GM23338 (cell line): ENCODE measurements at regions not wholly inside any gene's neighbourhood (a gene's known extent, or its start where the extent isn't known, plus 50 kb on each side); places are given as distances from the start of the nearest gene placed in this dataset.

Source experiments
- ATAC-seq: fragments of 200-7000 bp; cut with Tn5 transposase; 3 replicates; pipeline ENCODE4 v1.9.1; 2020
- DNase-seq: peaks from one replicate; pipeline ENCODE4 v3.0.0-alpha.2; 2015; ENCODE audit warnings: low spot score
- H2AFZ ChIP-seq: fragments of 200-600 bp; sonication (generic); 2 replicates; pipeline ENCODE4 v1.8.0; 2016; ENCODE audit warnings: antibody characterized with exemption, mild to moderate bottlenecking, moderate library complexity
- H3F3A ChIP-seq: fragments of 200-600 bp; sonication (generic); replicated peaks from 2 replicates; pipeline ENCODE4 v1.8.0; 2017; ENCODE audit warnings: antibody characterized with exemption, mixed run types, low read depth
- H3K27ac ChIP-seq: fragments of 200-600 bp; sonication (generic); 2 replicates; pipeline ENCODE4 v1.6.1; 2016; ENCODE audit warnings: low read depth
- H3K27me3 ChIP-seq: fragments of 200-600 bp; sonication (generic); 2 replicates; pipeline ENCODE4 v1.8.0; 2016; ENCODE audit warnings: mild to moderate bottlenecking, mixed run types, moderate library complexity; ENCODE audit not compliant: insufficient read depth
- H3K36me3 ChIP-seq: fragments of 200-600 bp; sonication (generic); 2 replicates; pipeline ENCODE4 v1.8.0; 2016; ENCODE audit warnings: mild to moderate bottlenecking; ENCODE audit not compliant: insufficient read depth
- H3K4me1 ChIP-seq: fragments of 200-600 bp; sonication (generic); 2 replicates; pipeline ENCODE4 v1.8.0; 2016; ENCODE audit warnings: mild to moderate bottlenecking, moderate library complexity; ENCODE audit not compliant: insufficient read depth
- H3K4me2 ChIP-seq: fragments of 200-600 bp; sonication (generic); 2 replicates; pipeline ENCODE4 v1.7.1; 2017; ENCODE audit warnings: mixed run types
- H3K4me3 ChIP-seq: fragments of 200-600 bp; sonication (generic); 2 replicates; pipeline ENCODE4 v1.6.1; 2016; ENCODE audit warnings: mixed run types
- H3K79me2 ChIP-seq: fragments of 200-600 bp; sonication (generic); replicated peaks from 2 replicates; pipeline ENCODE4 v1.8.0; 2017; ENCODE audit warnings: mild to moderate bottlenecking; ENCODE audit not compliant: insufficient read depth
- H3K9me2 ChIP-seq: fragments of 200-600 bp; sonication (generic); 2 replicates; pipeline ENCODE4 v1.8.0; 2017; ENCODE audit not compliant: insufficient read depth
- H4K20me1 ChIP-seq: fragments of 200-600 bp; sonication (generic); replicated peaks from 2 replicates; pipeline ENCODE4 v1.8.0; 2017; ENCODE audit warnings: mild to moderate bottlenecking; ENCODE audit not compliant: insufficient read depth
- H3K27ac Mint-ChIP-seq: 2 replicates; pipeline ENCODE4 v1.8.0; 2020; ENCODE audit warnings: inconsistent platforms, mild to moderate bottlenecking, moderate library complexity, mixed read lengths
- H3K27me3 Mint-ChIP-seq: 3 replicates; pipeline ENCODE4 v1.8.0; 2022; ENCODE audit warnings: low read depth, mild to moderate bottlenecking, moderate library complexity, mixed read lengths, inconsistent platforms; ENCODE audit not compliant: insufficient read depth, poor library complexity
- H3K36me3 Mint-ChIP-seq: 3 replicates; pipeline ENCODE4 v1.8.0; 2021; ENCODE audit warnings: low read depth, mild to moderate bottlenecking, inconsistent platforms, moderate library complexity, mixed read lengths
- H3K4me1 Mint-ChIP-seq: 3 replicates; pipeline ENCODE4 v1.8.0; 2020; ENCODE audit warnings: mild to moderate bottlenecking, inconsistent platforms, mixed read lengths
- H3K4me3 Mint-ChIP-seq: 3 replicates; pipeline ENCODE4 v1.8.0; 2021; ENCODE audit warnings: moderate library complexity, mild to moderate bottlenecking, inconsistent platforms, mixed read lengths
- H3K9me3 Mint-ChIP-seq: 3 replicates; pipeline ENCODE4 v1.8.0; 2020; ENCODE audit warnings: moderate library complexity, mild to moderate bottlenecking, inconsistent platforms, mixed read lengths
- CREB1 ChIP-seq: fragments of 250-450 bp; sonication (Bioruptor Pico); IDR thresholded peaks from 2 replicates; pipeline ENCODE4 v1.5.0; 2020; ENCODE audit warnings: low read depth, mild to moderate bottlenecking, moderate library complexity
- EZH2 ChIP-seq: fragments of 200-600 bp; sonication (generic); IDR thresholded peaks from one replicate; pipeline ENCODE4 v1.8.0; 2017; ENCODE audit warnings: antibody characterized with exemption, mild to moderate bottlenecking, low read depth; ENCODE audit not compliant: unreplicated experiment
- NANOG ChIP-seq: IDR thresholded peaks from 2 replicates; pipeline ENCODE4 v1.6.1; 2016; ENCODE audit warnings: antibody characterized with exemption, borderline replicate concordance
- POLR2AphosphoS5 ChIP-seq: IDR thresholded peaks from 2 replicates; pipeline ENCODE4 v1.6.1; 2016; ENCODE audit warnings: antibody characterized with exemption, low read depth
- STAT1 ChIP-seq: IDR thresholded peaks from one replicate; pipeline ENCODE4 v1.6.1; 2016; ENCODE audit warnings: antibody characterized with exemption; ENCODE audit not compliant: unreplicated experiment
- ZNF331 ChIP-seq: fragments of 250-450 bp; sonication (Bioruptor Pico); IDR thresholded peaks from 2 replicates; pipeline ENCODE4 v1.5.0; 2020; ENCODE audit warnings: low read depth, mild to moderate bottlenecking, moderate library complexity
- TF ChIP-seq, protein P1 (sequence below): fragments of 250-450 bp; sonication (Bioruptor Pico); IDR thresholded peaks from 2 replicates; pipeline ENCODE4 v1.5.0; 2020; ENCODE audit warnings: mild to moderate bottlenecking, moderate library complexity
- TF ChIP-seq, protein P2 (sequence below), 2 experiments: fragments of 200-600 bp in 1 of 2; sonication (generic) in 1 of 2; conservative IDR thresholded peaks; 2 replicates each; pipeline versions ENCODE4 v1.5.1 to v1.6.1; 2016 to 2017; ENCODE audit warnings: antibody characterized with exemption in 2 of 2, low read depth in 2 of 2, mild to moderate bottlenecking in 2 of 2, moderate library complexity in 1 of 2
- TF ChIP-seq, protein P3 (sequence below): IDR thresholded peaks from one replicate; pipeline ENCODE4 v1.6.1; 2018; ENCODE audit warnings: antibody characterized with exemption; ENCODE audit not compliant: unreplicated experiment
- TF ChIP-seq, protein P4 (sequence below): IDR thresholded peaks from 2 replicates; pipeline ENCODE4 v1.6.1; 2016; ENCODE audit warnings: antibody characterized with exemption

DNA sequence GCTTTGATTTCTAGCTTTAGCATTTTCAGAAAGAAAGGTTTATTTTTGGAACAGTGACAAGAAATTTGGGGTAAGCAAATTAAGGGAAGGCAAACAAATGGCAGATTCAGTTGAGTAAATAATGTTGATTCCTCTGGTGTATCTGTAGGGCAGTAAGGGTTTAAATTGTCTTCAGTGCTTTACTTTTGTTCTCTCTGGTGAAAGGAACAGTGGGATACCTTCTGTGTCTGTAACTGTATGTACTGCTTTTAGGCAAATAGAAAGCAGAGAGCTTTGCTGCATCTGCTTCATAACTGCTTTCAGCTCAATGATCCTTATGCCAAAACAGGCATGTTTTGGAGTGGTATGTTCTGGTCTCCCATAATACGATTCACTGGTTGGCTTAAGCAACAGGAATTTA is 932.1 kb upstream of the SLIT2 start:
- no peak overlapping the region for H3K27ac ChIP-seq
- peak overlapping the region; percentile 10; the same call in 1 of the 2 replicates for H3K4me2 ChIP-seq
- no peak for TF ChIP-seq CREB1 (CRISPR knock-in tag)
- no peak for TF ChIP-seq ZNF331
- TF ChIP-seq, protein P1, sequence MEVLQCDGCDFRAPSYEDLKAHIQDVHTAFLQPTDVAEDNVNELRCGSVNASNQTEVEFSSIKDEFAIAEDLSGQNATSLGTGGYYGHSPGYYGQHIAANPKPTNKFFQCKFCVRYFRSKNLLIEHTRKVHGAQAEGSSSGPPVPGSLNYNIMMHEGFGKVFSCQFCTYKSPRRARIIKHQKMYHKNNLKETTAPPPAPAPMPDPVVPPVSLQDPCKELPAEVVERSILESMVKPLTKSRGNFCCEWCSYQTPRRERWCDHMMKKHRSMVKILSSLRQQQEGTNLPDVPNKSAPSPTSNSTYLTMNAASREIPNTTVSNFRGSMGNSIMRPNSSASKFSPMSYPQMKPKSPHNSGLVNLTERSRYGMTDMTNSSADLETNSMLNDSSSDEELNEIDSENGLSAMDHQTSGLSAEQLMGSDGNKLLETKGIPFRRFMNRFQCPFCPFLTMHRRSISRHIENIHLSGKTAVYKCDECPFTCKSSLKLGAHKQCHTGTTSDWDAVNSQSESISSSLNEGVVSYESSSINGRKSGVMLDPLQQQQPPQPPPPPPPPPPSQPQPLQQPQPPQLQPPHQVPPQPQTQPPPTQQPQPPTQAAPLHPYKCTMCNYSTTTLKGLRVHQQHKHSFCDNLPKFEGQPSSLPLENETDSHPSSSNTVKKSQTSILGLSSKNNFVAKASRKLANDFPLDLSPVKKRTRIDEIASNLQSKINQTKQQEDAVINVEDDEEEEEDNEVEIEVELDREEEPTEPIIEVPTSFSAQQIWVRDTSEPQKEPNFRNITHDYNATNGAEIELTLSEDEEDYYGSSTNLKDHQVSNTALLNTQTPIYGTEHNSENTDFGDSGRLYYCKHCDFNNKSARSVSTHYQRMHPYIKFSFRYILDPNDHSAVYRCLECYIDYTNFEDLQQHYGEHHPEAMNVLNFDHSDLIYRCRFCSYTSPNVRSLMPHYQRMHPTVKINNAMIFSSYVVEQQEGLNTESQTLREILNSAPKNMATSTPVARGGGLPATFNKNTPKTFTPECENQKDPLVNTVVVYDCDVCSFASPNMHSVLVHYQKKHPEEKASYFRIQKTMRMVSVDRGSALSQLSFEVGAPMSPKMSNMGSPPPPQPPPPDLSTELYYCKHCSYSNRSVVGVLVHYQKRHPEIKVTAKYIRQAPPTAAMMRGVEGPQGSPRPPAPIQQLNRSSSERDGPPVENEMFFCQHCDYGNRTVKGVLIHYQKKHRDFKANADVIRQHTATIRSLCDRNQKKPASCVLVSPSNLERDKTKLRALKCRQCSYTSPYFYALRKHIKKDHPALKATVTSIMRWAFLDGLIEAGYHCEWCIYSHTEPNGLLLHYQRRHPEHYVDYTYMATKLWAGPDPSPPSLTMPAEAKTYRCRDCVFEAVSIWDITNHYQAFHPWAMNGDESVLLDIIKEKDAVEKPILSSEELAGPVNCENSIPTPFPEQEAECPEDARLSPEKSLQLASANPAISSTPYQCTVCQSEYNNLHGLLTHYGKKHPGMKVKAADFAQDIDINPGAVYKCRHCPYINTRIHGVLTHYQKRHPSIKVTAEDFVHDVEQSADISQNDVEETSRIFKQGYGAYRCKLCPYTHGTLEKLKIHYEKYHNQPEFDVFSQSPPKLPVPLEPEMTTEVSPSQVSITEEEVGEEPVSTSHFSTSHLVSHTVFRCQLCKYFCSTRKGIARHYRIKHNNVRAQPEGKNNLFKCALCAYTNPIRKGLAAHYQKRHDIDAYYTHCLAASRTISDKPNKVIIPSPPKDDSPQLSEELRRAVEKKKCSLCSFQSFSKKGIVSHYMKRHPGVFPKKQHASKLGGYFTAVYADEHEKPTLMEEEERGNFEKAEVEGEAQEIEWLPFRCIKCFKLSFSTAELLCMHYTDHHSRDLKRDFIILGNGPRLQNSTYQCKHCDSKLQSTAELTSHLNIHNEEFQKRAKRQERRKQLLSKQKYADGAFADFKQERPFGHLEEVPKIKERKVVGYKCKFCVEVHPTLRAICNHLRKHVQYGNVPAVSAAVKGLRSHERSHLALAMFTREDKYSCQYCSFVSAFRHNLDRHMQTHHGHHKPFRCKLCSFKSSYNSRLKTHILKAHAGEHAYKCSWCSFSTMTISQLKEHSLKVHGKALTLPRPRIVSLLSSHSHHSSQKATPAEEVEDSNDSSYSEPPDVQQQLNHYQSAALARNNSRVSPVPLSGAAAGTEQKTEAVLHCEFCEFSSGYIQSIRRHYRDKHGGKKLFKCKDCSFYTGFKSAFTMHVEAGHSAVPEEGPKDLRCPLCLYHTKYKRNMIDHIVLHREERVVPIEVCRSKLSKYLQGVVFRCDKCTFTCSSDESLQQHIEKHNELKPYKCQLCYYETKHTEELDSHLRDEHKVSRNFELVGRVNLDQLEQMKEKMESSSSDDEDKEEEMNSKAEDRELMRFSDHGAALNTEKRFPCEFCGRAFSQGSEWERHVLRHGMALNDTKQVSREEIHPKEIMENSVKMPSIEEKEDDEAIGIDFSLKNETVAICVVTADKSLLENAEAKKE (CRISPR knock-in tag), result no peak
- no peak for TF ChIP-seq POLR2AphosphoS5
- no peak for TF ChIP-seq NANOG
- TF ChIP-seq STAT1, result no peak
- Mint-ChIP-seq H3K27me3 (no peaks in the 10 kb centered on the region), H3K9me3 (no peaks in the 10 kb centered on the region), H3K4me3 (no peak overlapping the region), H3K36me3 (no peaks in the 10 kb centered on the region), H3K27ac (no peak overlapping the region), H3K4me1 (peaks cover 9% of the 10 kb centered on the region)
- H3K27me3 ChIP-seq, result no peaks in the 10 kb centered on the region
- no peak overlapping the region for H2AFZ ChIP-seq
- H3K4me1 ChIP-seq, result no peaks in the 10 kb centered on the region
- no peaks in the 10 kb centered on the region for H3F3A ChIP-seq
- H3K36me3 ChIP-seq, result no peaks in the 10 kb centered on the region
- DNase-seq, result peak; percentile 23
- H4K20me1 ChIP-seq, result no peaks in the 10 kb centered on the region
- ATAC-seq, result peak; percentile 88
- H3K9me2 ChIP-seq, result no peaks in the 10 kb centered on the region
- no peaks in the 10 kb centered on the region for H3K79me2 ChIP-seq
- no peak overlapping the region for H3K4me3 ChIP-seq

DNA sequence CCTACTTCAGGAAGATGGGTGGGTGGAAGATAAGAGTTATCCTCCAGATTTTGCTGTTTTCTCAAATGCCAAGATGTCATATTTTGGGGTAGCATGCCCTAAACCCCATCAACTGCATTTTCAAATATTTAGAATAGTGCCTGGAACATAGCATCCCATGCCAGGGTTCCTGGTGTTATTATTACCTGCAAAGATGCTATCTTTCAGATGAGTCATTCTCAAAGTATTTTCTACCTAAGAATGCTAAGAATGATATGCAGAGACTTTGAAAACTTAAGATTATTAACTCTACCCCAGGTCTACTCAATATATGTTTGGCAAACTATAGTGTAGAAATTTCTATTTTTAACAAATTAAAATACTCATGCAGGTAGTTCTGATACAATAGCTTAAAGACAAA is 934.3 kb upstream of the SLIT2 start:
- no peak for DNase-seq
- TF ChIP-seq, protein P2, sequence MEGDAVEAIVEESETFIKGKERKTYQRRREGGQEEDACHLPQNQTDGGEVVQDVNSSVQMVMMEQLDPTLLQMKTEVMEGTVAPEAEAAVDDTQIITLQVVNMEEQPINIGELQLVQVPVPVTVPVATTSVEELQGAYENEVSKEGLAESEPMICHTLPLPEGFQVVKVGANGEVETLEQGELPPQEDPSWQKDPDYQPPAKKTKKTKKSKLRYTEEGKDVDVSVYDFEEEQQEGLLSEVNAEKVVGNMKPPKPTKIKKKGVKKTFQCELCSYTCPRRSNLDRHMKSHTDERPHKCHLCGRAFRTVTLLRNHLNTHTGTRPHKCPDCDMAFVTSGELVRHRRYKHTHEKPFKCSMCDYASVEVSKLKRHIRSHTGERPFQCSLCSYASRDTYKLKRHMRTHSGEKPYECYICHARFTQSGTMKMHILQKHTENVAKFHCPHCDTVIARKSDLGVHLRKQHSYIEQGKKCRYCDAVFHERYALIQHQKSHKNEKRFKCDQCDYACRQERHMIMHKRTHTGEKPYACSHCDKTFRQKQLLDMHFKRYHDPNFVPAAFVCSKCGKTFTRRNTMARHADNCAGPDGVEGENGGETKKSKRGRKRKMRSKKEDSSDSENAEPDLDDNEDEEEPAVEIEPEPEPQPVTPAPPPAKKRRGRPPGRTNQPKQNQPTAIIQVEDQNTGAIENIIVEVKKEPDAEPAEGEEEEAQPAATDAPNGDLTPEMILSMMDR (conservative IDR thresholded peaks at IDR 0.05; ENCODE audit: low read depth in 2 of 2), result no peak
- TF ChIP-seq STAT1 (no peak), ZNF331 (no peak), EZH2 (no peak), NANOG (no peak)
- TF ChIP-seq, protein P3, sequence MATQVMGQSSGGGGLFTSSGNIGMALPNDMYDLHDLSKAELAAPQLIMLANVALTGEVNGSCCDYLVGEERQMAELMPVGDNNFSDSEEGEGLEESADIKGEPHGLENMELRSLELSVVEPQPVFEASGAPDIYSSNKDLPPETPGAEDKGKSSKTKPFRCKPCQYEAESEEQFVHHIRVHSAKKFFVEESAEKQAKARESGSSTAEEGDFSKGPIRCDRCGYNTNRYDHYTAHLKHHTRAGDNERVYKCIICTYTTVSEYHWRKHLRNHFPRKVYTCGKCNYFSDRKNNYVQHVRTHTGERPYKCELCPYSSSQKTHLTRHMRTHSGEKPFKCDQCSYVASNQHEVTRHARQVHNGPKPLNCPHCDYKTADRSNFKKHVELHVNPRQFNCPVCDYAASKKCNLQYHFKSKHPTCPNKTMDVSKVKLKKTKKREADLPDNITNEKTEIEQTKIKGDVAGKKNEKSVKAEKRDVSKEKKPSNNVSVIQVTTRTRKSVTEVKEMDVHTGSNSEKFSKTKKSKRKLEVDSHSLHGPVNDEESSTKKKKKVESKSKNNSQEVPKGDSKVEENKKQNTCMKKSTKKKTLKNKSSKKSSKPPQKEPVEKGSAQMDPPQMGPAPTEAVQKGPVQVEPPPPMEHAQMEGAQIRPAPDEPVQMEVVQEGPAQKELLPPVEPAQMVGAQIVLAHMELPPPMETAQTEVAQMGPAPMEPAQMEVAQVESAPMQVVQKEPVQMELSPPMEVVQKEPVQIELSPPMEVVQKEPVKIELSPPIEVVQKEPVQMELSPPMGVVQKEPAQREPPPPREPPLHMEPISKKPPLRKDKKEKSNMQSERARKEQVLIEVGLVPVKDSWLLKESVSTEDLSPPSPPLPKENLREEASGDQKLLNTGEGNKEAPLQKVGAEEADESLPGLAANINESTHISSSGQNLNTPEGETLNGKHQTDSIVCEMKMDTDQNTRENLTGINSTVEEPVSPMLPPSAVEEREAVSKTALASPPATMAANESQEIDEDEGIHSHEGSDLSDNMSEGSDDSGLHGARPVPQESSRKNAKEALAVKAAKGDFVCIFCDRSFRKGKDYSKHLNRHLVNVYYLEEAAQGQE, result no peak
- TF ChIP-seq, protein P4, sequence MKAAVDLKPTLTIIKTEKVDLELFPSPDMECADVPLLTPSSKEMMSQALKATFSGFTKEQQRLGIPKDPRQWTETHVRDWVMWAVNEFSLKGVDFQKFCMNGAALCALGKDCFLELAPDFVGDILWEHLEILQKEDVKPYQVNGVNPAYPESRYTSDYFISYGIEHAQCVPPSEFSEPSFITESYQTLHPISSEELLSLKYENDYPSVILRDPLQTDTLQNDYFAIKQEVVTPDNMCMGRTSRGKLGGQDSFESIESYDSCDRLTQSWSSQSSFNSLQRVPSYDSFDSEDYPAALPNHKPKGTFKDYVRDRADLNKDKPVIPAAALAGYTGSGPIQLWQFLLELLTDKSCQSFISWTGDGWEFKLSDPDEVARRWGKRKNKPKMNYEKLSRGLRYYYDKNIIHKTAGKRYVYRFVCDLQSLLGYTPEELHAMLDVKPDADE, result no peak

More for the DNA sequence above, 934.3 kb upstream of the SLIT2 start:
- peaks cover 9% of the 10 kb centered on the region for H3K4me1 Mint-ChIP-seq
- Histone ChIP-seq H3K9me2 (no peaks in the 10 kb centered on the region), H3K4me3 (no peak overlapping the region), H4K20me1 (no peaks in the 10 kb centered on the region), H3K79me2 (no peaks in the 10 kb centered on the region), H3K27ac (no peak overlapping the region), H3K36me3 (no peaks in the 10 kb centered on the region), H3F3A (no peaks in the 10 kb centered on the region), H2AFZ (no peak overlapping the region), H3K27me3 (no peaks in the 10 kb centered on the region), H3K4me1 (no peaks in the 10 kb centered on the region), H3K4me2 (no peak overlapping the region)
- no peak overlapping the region for H3K4me3 Mint-ChIP-seq
- no peaks in the 10 kb centered on the region for H3K36me3 Mint-ChIP-seq
- ATAC-seq, result no peak
- H3K27ac Mint-ChIP-seq, result no peak overlapping the region
- H3K9me3 Mint-ChIP-seq, result no peaks in the 10 kb centered on the region
- no peaks in the 10 kb centered on the region for H3K27me3 Mint-ChIP-seq
